ENCODE measurements at regions not wholly inside any gene's neighbourhood (a gene's known extent, or its start where the extent isn't known, plus 50 kb on each side); places are given as distances from the start of the nearest gene placed in this dataset.

- no peak overlapping the region for H3K4me3 Mint-ChIP-seq (ENCODE audit: low read depth)
- peaks cover 23% of the 10 kb centered on the region for H3K27me3 Mint-ChIP-seq (ENCODE audit: low read depth)
- no peaks in the 10 kb centered on the region for H3K36me3 Mint-ChIP-seq (ENCODE audit: low read depth)
- intact Hi-C loops (cut with micrococcal nuclease) = loop anchor here (10.0 kb wide), 2 partner anchors 328 to 958 kb away; no protein-coding TSS in a partner anchor
- DNase-seq (ENCODE audit: low spot score) = no peak
- no peak overlapping the region for H3K27ac Mint-ChIP-seq
- H3K9me3 Mint-ChIP-seq = no peaks in the 10 kb centered on the region
- no peaks in the 10 kb centered on the region for H3K4me1 Mint-ChIP-seq (ENCODE audit: low read depth)
Measured at GRCh38 chr6:40302856-40303454, 284.2 kb downstream of the LRFN2 start.

- DNase-seq (ENCODE audit: low spot score) = no peak
- Mint-ChIP-seq H3K27me3 (ENCODE audit: low read depth) (peaks cover 3% of the 10 kb centered on the region), H3K4me1 (ENCODE audit: low read depth) (no peaks in the 10 kb centered on the region), H3K27ac (no peak overlapping the region), H3K4me3 (ENCODE audit: low read depth) (no peak overlapping the region), H3K9me3 (no peaks in the 10 kb centered on the region), H3K36me3 (ENCODE audit: low read depth) (no peaks in the 10 kb centered on the region)
- intact Hi-C loops (cut with micrococcal nuclease) = loop anchor here (10.0 kb wide), 2 partner anchors 325 to 955 kb away; no protein-coding TSS in a partner anchor
Measured at GRCh38 chr6:40299681-40300080, 287.5 kb downstream of the LRFN2 start.

DNA sequence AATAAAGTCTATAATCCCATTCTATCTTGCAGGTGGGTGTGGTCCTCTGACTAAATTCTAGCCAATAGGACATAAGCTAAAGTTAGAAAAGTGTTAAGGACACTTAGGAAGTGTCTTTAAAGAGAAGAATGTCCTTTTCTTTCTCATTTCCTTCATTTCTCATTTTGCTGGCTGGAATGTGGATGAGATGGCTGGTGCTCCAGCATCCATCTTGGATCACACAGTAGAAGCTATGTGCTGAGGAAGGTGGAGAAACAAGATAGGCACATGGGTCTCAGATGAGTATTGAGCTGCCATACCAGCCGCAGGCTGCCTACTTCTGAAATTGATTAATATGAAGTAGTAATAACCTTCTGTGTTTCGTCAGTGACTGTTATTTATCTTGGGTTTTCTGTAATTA is 289.0 kb downstream of the LRFN2 start:
- Mint-ChIP-seq H3K27me3 (ENCODE audit: low read depth) (no peaks in the 10 kb centered on the region), H3K36me3 (ENCODE audit: low read depth) (no peaks in the 10 kb centered on the region), H3K27ac (no peak overlapping the region), H3K9me3 (no peaks in the 10 kb centered on the region), H3K4me1 (ENCODE audit: low read depth) (no peaks in the 10 kb centered on the region), H3K4me3 (ENCODE audit: low read depth) (no peak overlapping the region)
- intact Hi-C loops (cut with micrococcal nuclease) = no loop called here
- no peak for DNase-seq (ENCODE audit: low spot score)

DNA sequence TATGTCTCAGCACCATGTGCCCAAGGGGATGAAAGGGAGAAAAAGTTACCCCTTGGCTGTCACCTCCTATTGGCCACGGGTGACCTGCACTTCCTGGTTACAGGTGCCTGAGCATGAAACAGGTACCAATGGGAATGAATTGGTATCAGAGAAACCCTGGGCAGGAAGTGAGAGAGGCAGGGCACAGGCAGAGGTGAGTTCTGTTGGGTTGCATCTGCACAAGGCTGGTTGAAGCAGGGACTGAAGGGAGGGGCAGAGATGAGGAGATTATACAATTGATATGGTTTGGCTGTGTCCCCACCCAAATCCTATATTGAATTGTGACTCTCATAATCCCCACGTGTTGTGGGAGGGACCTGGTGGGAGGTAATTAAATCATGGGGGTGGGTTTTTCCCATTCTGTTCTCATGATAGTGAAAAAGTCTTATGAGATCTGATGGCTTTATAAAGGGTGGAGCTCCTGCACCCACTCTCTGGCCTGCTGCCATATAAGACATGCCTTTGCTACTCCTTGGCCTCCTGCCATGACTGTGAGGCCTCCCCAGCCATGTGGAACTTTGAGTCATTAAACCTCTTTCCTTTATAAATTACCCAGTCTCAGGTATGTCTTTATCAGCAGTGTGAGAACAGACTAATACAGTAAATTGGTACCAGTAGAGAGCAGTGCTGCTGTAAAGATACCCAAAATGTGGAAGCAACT is 291.8 kb downstream of the LRFN2 start:
- H3K27ac Mint-ChIP-seq = no peak overlapping the region
- no peaks in the 10 kb centered on the region for H3K4me1 Mint-ChIP-seq (ENCODE audit: low read depth)
- H3K9me3 Mint-ChIP-seq = no peaks in the 10 kb centered on the region
- no peaks in the 10 kb centered on the region for H3K36me3 Mint-ChIP-seq (ENCODE audit: low read depth)
- peaks cover 5% of the 10 kb centered on the region for H3K27me3 Mint-ChIP-seq (ENCODE audit: low read depth)
- intact Hi-C loops (cut with micrococcal nuclease) = no loop called here
- H3K4me3 Mint-ChIP-seq (ENCODE audit: low read depth) = no peak overlapping the region
- DNase-seq (ENCODE audit: low spot score) = no peak

GRCh38 chr6:40293460-40294185 is 293.5 kb downstream of the LRFN2 start:
- peaks cover 7% of the 10 kb centered on the region for H3K27me3 Mint-ChIP-seq (ENCODE audit: low read depth)
- H3K36me3 Mint-ChIP-seq (ENCODE audit: low read depth) = no peaks in the 10 kb centered on the region
- H3K9me3 Mint-ChIP-seq = no peaks in the 10 kb centered on the region
- no peak overlapping the region for H3K27ac Mint-ChIP-seq
- no peak for DNase-seq (ENCODE audit: low spot score)
- H3K4me1 Mint-ChIP-seq (ENCODE audit: low read depth) = no peaks in the 10 kb centered on the region
- no peak overlapping the region for H3K4me3 Mint-ChIP-seq (ENCODE audit: low read depth)
- intact Hi-C loops (cut with micrococcal nuclease) = no loop called here

DNA sequence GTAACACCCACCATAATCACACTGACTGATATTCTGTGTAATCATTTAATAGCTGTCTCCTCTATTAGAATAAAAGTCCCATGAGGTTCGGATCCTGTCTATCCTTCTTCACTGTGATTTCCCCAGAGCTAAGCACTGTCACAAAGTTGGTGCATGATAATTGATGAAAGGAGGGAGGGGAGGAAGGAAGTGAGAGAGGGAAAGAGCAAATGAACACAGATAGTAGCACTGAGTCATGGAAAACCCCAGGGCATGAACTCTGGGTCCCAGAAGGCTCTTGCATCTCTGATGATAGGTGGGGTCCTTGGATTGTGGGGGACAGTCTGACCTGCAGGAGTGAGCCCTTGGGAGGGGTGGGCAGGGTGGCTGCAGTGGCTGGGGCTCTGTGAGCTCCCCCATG is 294.1 kb downstream of the LRFN2 start:
- Mint-ChIP-seq H3K9me3 (no peaks in the 10 kb centered on the region), H3K27ac (no peak overlapping the region), H3K36me3 (ENCODE audit: low read depth) (no peaks in the 10 kb centered on the region), H3K27me3 (ENCODE audit: low read depth) (peaks cover 11% of the 10 kb centered on the region), H3K4me1 (ENCODE audit: low read depth) (no peaks in the 10 kb centered on the region), H3K4me3 (ENCODE audit: low read depth) (no peak overlapping the region)
- intact Hi-C loops (cut with micrococcal nuclease) = no loop called here
- no peak for DNase-seq (ENCODE audit: low spot score)

GRCh38 chr6:40290816-40291215 is 296.3 kb downstream of the LRFN2 start:
- DNase-seq (ENCODE audit: low spot score) = no peak
- intact Hi-C loops (cut with micrococcal nuclease) = no loop called here
- no peaks in the 10 kb centered on the region for H3K4me1 Mint-ChIP-seq (ENCODE audit: low read depth)
- no peaks in the 10 kb centered on the region for H3K36me3 Mint-ChIP-seq (ENCODE audit: low read depth)
- peaks cover 27% of the 10 kb centered on the region for H3K27me3 Mint-ChIP-seq (ENCODE audit: low read depth)
- no peak overlapping the region for H3K27ac Mint-ChIP-seq
- no peaks in the 10 kb centered on the region for H3K9me3 Mint-ChIP-seq
- no peak overlapping the region for H3K4me3 Mint-ChIP-seq (ENCODE audit: low read depth)

DNA sequence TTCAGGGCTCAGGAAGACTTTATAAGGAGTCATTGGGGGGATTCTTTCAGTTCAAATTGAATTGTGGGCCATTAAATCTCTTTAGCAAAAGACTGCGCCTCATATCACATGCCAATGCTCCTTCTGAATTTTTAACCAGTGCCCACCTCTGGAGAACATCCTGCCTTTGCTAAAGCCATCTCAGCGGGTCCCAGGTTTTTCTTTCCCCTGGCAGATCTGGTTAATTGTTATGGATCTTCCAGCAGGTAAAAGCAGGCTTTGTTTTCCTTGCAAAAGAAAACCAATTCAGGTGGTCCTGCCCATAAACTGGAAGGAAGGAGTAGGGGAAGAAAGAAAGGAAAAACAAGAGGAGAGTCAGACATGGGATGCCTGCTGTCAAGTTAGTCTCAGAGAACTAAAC is 298.2 kb downstream of the LRFN2 start:
- Mint-ChIP-seq H3K9me3 (no peaks in the 10 kb centered on the region), H3K27ac (no peak overlapping the region), H3K4me3 (ENCODE audit: low read depth) (no peak overlapping the region), H3K4me1 (ENCODE audit: low read depth) (no peaks in the 10 kb centered on the region), H3K36me3 (ENCODE audit: low read depth) (no peaks in the 10 kb centered on the region), H3K27me3 (ENCODE audit: low read depth) (peaks cover 36% of the 10 kb centered on the region)
- no peak for DNase-seq (ENCODE audit: low spot score)
- intact Hi-C loops (cut with micrococcal nuclease) = no loop called here

GRCh38 chr6:40287296-40287850 is 299.8 kb downstream of the LRFN2 start:
- no peak for DNase-seq (ENCODE audit: low spot score)
- Mint-ChIP-seq H3K27me3 (ENCODE audit: low read depth) (peaks cover 42% of the 10 kb centered on the region), H3K4me3 (ENCODE audit: low read depth) (no peak overlapping the region), H3K36me3 (ENCODE audit: low read depth) (no peaks in the 10 kb centered on the region), H3K9me3 (no peaks in the 10 kb centered on the region), H3K4me1 (ENCODE audit: low read depth) (no peaks in the 10 kb centered on the region), H3K27ac (no peak overlapping the region)
- intact Hi-C loops (cut with micrococcal nuclease) = no loop called here

DNA sequence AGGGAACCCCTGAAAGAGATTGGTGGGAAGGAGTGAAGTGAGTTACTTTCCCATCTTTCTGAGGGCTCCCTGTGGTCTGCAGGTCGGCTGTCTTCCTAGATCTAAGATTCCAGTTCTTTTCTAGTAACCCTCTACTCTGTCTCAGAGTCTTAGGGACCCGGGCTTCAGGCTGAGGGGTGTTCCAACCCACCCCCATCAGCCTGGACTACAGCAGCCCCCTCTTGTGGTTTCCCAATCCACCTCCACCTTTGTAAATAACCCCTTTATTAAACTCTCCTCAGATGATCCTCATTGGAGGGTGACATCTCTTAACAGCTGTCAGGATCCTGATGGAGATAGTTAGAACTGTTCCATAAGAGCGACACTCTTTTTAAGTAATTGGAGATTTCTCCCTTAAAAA is 300.4 kb downstream of the LRFN2 start:
- Mint-ChIP-seq H3K27ac (no peak overlapping the region), H3K36me3 (ENCODE audit: low read depth) (no peaks in the 10 kb centered on the region), H3K9me3 (no peaks in the 10 kb centered on the region), H3K4me1 (ENCODE audit: low read depth) (no peaks in the 10 kb centered on the region), H3K4me3 (ENCODE audit: low read depth) (no peak overlapping the region), H3K27me3 (ENCODE audit: low read depth) (peaks cover 40% of the 10 kb centered on the region)
- no peak for DNase-seq (ENCODE audit: low spot score)
- intact Hi-C loops (cut with micrococcal nuclease) = no loop called here

- intact Hi-C loops (cut with micrococcal nuclease) = no loop called here
- Mint-ChIP-seq H3K4me3 (ENCODE audit: low read depth) (no peak overlapping the region), H3K4me1 (ENCODE audit: low read depth) (no peaks in the 10 kb centered on the region), H3K27ac (no peak overlapping the region), H3K36me3 (ENCODE audit: low read depth) (no peaks in the 10 kb centered on the region), H3K9me3 (no peaks in the 10 kb centered on the region), H3K27me3 (ENCODE audit: low read depth) (peaks cover 37% of the 10 kb centered on the region)
- DNase-seq (ENCODE audit: low spot score) = no peak
Measured at GRCh38 chr6:40285996-40286395, 301.2 kb downstream of the LRFN2 start.

DNA sequence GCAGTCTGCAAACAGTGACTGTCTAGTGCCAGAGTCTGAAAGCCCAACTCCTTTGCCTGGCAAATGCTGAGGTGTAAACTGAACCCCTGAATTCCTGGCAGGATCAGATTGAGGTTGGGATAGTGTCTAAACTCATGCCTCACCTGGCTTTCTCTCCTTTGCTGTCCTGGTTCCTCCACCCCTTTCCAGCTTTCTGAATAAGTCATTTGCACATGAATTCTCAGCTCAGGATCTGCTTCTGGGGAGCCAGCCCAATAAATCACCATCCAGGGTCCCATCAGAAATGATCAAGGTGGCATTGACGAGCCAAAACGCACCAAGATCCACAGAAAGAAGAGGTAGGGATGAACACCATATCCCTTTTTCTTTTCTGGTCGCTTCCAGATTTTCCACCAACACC is 301.6 kb downstream of the LRFN2 start:
- H3K9me3 Mint-ChIP-seq = no peaks in the 10 kb centered on the region
- no peak overlapping the region for H3K27ac Mint-ChIP-seq
- no peaks in the 10 kb centered on the region for H3K4me1 Mint-ChIP-seq (ENCODE audit: low read depth)
- intact Hi-C loops (cut with micrococcal nuclease) = no loop called here
- no peak overlapping the region for H3K4me3 Mint-ChIP-seq (ENCODE audit: low read depth)
- H3K27me3 Mint-ChIP-seq (ENCODE audit: low read depth) = peaks cover 37% of the 10 kb centered on the region
- no peak for DNase-seq (ENCODE audit: low spot score)
- H3K36me3 Mint-ChIP-seq (ENCODE audit: low read depth) = no peaks in the 10 kb centered on the region

- no peaks in the 10 kb centered on the region for H3K36me3 Mint-ChIP-seq (ENCODE audit: low read depth)
- no peaks in the 10 kb centered on the region for H3K9me3 Mint-ChIP-seq
- intact Hi-C loops (cut with micrococcal nuclease) = no loop called here
- no peak overlapping the region for H3K27ac Mint-ChIP-seq
- H3K27me3 Mint-ChIP-seq (ENCODE audit: low read depth) = peaks cover 30% of the 10 kb centered on the region
- H3K4me3 Mint-ChIP-seq (ENCODE audit: low read depth) = no peak overlapping the region
- no peak for DNase-seq (ENCODE audit: low spot score)
- no peaks in the 10 kb centered on the region for H3K4me1 Mint-ChIP-seq (ENCODE audit: low read depth)
Measured at GRCh38 chr6:40282986-40283385, 304.2 kb downstream of the LRFN2 start.
